Transverse colon (tissue), 4 donors: ENCODE measurements at regions not wholly inside any gene's neighbourhood (a gene's known extent, or its start where the extent isn't known, plus 50 kb on each side); places are given as distances from the start of the nearest gene placed in this dataset.
"Not testable (repeated sequence)": the region's sequence is repeated elsewhere in the genome, so short reads cannot be mapped to it uniquely, and the experiment has no call there.

Experiments
- DNase-seq: peaks from one replicate; pipeline ENCODE4 v3.0.0-alpha.2; 2019
- H3K27ac ChIP-seq, 4 donors: fragments of 200-600 bp; sonication (generic); 2 replicates each; pipeline ENCODE4 v1.5.1; 2016 to 2018; ENCODE audit warnings: inconsistent platforms in 4 of 4
- H3K27me3 ChIP-seq: fragments of 200-600 bp; sonication (generic); 2 replicates; pipeline ENCODE4 v1.5.1; 2017; ENCODE audit warnings: inconsistent platforms
- H3K36me3 ChIP-seq, 4 donors: fragments of 200-600 bp; sonication (generic); 2 replicates each; pipeline ENCODE4 v1.5.1; 2017 to 2019; ENCODE audit warnings: inconsistent platforms in 4 of 4
- H3K4me1 ChIP-seq, 4 donors: fragments of 200-600 bp; sonication (generic); 2 replicates each; pipeline ENCODE4 v1.5.1; 2017 to 2020; ENCODE audit warnings: inconsistent platforms in 4 of 4
- H3K4me3 ChIP-seq, 4 donors: fragments of 200-600 bp; sonication (generic); 1 replicate in 1 of 4; 2 replicates in 3 of 4; pipeline versions ENCODE4 v1.5.1 to v1.6.1; 2017 to 2019; ENCODE audit warnings: inconsistent platforms in 4 of 4
- H3K9me3 ChIP-seq, 2 donors: fragments of 200-600 bp; sonication (generic); 2 replicates each; pipeline ENCODE4 v1.5.1; 2017 to 2019; ENCODE audit warnings: inconsistent platforms in 2 of 2
- EP300 ChIP-seq: sonication (generic); formaldehyde crosslinking; IDR thresholded peaks from one replicate; pipeline ENCODE4 v1.6.1; 2017; ENCODE audit warnings: antibody characterized with exemption, low read depth
- POLR2A ChIP-seq: fragments of 450-650 bp; IDR thresholded peaks from one replicate; pipeline ENCODE4 v1.6.1; 2016; ENCODE audit warnings: antibody characterized with exemption, mild to moderate bottlenecking, moderate library complexity
- POLR2AphosphoS5 ChIP-seq, 3 donors: sonication (generic); formaldehyde crosslinking; IDR thresholded peaks; one replicate each; pipeline ENCODE4 v1.6.1; 2016; ENCODE audit warnings: antibody characterized with exemption in 3 of 3
- WGBS, 2 donors: methylation state at CpG; one replicate each; pipeline ENCODE4 v1.1.5; 2018; ENCODE audit warnings: low coverage in 1 of 2; 5-methylcytosine and 5-hydroxymethylcytosine counted together
- in situ Hi-C, 4 donors: fragments of 200-750 bp; cut with MboI; loops; one replicate each; pipeline versions ENCODE4 v1.15.0 to v1.15.1; 2017; ENCODE audit warnings: low sequenced_read_pairs in 3 of 4, low pct_ligation_motif_present in 1 of 4, low pct_unique_long_range_greater_than_20kb in 1 of 4
- intact Hi-C: fragments of 100-400 bp; cut with DNase I; formaldehyde crosslinking; loops from one replicate; pipeline ENCODE4 v1.15.1; 2023; ENCODE audit warnings: low total_unique reads
- TF ChIP-seq, protein P1 (sequence below), 5 experiments: fragments of 200-600 bp in 3 of 5; fragments of 450-650 bp in 2 of 5; sonication (generic) in 3 of 5; IDR thresholded peaks; 1 replicate in 2 of 5; 2 replicates in 3 of 5; pipeline ENCODE4 v1.5.1; 2016 to 2017; ENCODE audit warnings: antibody characterized with exemption in 5 of 5, inconsistent platforms in 3 of 5, mild to moderate bottlenecking in 2 of 5, moderate library complexity in 1 of 5

DNA sequence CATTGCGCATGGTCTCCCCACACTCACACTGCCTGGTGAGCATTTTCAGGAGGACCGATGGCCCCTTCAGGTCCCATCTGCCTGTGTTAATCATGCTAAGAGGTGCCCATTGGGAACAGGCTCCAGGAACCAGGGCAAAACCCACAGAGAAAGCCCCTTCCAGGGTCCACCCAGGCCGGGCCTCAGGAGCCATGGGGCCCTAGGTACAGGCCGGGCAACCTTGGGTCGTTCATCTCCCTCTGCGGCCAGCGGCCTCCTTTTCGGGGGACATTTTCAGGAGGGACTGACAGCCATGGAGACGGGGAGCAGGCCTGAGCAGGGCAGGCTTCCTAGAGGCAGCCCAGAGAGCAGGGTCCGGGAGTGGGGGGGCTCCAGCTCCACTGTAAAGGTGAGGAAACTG lies 68.0 kb upstream of the TAMM41 start:
- Histone ChIP-seq H3K27ac (no peak overlapping the region), H3K4me1 (no peaks in the 10 kb centered on the region), H3K27me3 (no peaks in the 10 kb centered on the region), H3K9me3 (no peaks in the 10 kb centered on the region), H3K4me3 (no peak overlapping the region), H3K36me3 (no peaks in the 10 kb centered on the region)
- in situ Hi-C loops: loop anchor here in 1 of 4 donors (5.0 kb wide), 1 partner anchor 958 kb away; no protein-coding TSS in a partner anchor
- no peak for DNase-seq
- intact Hi-C loops: no loop called here
- whole genome bisulfite sequencing, 2 donors: 84% methylated on average over 10 of the region's 10 CpGs; no CpG with 5 or more reads in 1 of the 2 donors
- TF ChIP-seq POLR2A (no peak), EP300 (no peak), POLR2AphosphoS5 (IDR thresholded peaks at IDR 0.05) (no peak)
- TF ChIP-seq, protein P1, sequence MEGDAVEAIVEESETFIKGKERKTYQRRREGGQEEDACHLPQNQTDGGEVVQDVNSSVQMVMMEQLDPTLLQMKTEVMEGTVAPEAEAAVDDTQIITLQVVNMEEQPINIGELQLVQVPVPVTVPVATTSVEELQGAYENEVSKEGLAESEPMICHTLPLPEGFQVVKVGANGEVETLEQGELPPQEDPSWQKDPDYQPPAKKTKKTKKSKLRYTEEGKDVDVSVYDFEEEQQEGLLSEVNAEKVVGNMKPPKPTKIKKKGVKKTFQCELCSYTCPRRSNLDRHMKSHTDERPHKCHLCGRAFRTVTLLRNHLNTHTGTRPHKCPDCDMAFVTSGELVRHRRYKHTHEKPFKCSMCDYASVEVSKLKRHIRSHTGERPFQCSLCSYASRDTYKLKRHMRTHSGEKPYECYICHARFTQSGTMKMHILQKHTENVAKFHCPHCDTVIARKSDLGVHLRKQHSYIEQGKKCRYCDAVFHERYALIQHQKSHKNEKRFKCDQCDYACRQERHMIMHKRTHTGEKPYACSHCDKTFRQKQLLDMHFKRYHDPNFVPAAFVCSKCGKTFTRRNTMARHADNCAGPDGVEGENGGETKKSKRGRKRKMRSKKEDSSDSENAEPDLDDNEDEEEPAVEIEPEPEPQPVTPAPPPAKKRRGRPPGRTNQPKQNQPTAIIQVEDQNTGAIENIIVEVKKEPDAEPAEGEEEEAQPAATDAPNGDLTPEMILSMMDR (IDR thresholded peaks at IDR 0.05): no peak

DNA sequence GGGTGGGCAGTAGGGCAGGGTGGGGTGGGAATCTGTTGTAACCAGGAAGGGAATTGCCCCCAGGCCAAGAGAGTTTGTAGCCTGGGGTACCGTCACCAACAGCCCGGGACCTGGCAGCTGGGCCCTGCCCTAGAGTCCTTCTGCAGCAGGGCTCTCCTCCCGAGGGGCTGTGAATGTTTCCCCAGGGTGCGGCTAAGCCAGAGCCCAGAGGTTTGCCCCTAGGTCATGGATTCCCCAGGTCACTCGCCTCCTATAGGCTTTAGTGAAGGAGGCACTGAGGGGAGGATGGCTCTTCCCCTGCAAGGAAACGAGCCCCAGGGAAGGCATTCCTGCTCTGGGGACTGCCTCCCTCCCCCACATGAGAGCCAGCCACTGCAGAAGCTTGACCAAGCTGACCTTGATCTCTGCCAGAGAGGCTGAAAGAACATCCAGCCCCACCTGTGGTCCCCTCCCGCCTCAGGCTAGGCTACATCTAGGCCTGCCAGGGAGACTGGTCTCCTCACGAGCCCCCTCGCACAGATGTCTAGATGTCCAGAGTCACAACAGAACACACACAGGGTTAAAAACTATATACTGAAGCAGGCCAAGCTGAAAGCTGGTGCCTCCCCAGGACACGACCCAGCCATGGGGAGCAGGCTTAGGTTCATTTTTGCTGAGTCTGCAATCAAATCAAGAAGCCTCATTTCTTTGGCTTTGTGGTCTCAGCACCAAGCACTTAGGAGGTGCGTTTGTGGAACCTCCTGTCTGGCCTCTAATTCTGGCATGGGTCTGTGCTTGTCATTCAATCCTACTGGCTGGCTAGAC lies 69.1 kb upstream of the TAMM41 start:
- 50 to 75% methylated on average over 1 to 11 of the region's 11 CpGs for WGBS, 2 donors
- TF ChIP-seq POLR2AphosphoS5 (IDR thresholded peaks at IDR 0.05): no peak
- no peak for TF ChIP-seq POLR2A
- TF ChIP-seq EP300: no peak
- TF ChIP-seq, protein P1 (IDR thresholded peaks at IDR 0.05): no peak
- in situ Hi-C loops: no loop called here

DNA sequence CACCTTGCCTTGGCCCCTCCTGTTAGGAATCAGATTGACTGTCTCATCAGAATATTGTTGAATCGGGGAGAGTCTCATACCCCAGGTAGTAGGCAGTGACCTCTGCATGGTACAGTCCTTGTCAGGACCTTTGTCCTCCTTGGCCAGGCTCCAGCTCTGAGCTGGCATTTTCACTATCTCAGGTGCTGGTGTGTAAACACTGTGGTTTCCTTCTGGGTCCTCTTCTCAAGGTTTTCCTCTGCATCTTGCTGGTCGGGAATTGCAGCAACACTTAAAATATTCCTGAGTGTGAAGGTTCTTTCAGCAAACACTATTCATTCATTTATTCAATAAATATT lies 69.7 kb upstream of the TAMM41 start:
- H3K4me3 ChIP-seq, H3K36me3 ChIP-seq, intact Hi-C loops, H3K27ac ChIP-seq, H3K27me3 ChIP-seq, H3K9me3 ChIP-seq, H3K4me1 ChIP-seq, DNase-seq, in situ Hi-C loops: not testable (repeated sequence)
- 40 to 67% methylated on average over 1 to 2 of the region's 2 CpGs for WGBS, 2 donors

More for the DNA sequence above, 69.1 kb upstream of the TAMM41 start:
- Histone ChIP-seq H3K36me3 (no peaks in the 10 kb centered on the region), H3K9me3 (no peaks in the 10 kb centered on the region), H3K4me3 (no peak overlapping the region), H3K4me1 (no peaks in the 10 kb centered on the region), H3K27me3 (no peaks in the 10 kb centered on the region), H3K27ac (no peak overlapping the region)
- intact Hi-C loops: no loop called here
- DNase-seq: no peak

DNA sequence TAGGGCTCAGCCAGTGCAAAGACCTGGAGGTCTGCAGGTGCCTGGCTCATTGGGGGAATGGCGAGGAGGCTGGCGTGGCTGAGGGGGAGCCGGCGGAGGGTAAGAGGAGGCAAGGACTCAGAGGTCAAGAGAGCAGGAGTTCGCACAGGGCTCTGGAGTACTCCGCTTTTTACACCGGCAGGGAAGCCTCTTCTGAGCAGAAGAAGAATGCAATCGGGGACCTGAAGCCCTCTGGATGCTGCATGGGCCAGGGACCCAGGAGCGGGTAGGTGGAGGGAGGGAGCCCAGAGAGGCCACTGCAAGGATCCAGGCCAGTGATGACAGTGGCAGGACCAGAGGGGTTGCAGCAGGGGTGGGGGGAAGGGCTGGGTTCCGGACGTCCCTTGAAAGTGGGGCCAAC lies 70.4 kb upstream of the TAMM41 start:
- intact Hi-C loops: no loop called here
- no peaks in the 10 kb centered on the region for H3K9me3 ChIP-seq
- 85 to 94% methylated on average over 5 to 11 of the region's 11 CpGs for WGBS, 2 donors
- no peaks in the 10 kb centered on the region for H3K27me3 ChIP-seq
- H3K4me3 ChIP-seq: no peak overlapping the region
- H3K4me1 ChIP-seq: no peaks in the 10 kb centered on the region
- H3K27ac ChIP-seq: no peak overlapping the region
- in situ Hi-C loops: no loop called here
- no peaks in the 10 kb centered on the region for H3K36me3 ChIP-seq
- TF ChIP-seq POLR2A (no peak), POLR2AphosphoS5 (IDR thresholded peaks at IDR 0.05) (no peak), EP300 (no peak)
- TF ChIP-seq, protein P1 (IDR thresholded peaks at IDR 0.05): no peak
- DNase-seq: no peak

DNA sequence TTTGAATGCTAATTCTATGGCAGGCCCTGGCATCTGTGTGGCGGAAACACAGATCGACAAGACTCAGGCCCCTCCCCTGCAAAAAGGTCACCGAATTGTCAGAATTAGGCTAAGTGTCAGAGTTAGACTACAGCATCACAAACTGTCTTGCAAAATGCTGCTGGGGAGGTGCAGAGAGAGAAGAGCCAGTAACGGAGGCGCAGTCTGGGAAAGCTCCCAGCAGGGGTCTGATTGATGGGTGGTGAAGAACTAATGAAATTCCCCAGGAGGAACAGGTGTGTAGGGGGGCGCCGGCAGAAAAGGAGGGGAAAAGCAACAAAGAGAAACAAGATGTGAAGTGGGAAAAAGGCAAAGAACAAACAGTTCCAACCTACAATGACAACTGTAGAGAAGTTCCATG lies 72.7 kb upstream of the TAMM41 start:
- in situ Hi-C loops: no loop called here
- H3K27ac ChIP-seq: no peak overlapping the region
- TF ChIP-seq POLR2A (no peak), POLR2AphosphoS5 (IDR thresholded peaks at IDR 0.05) (no peak), EP300 (no peak)
- TF ChIP-seq, protein P1 (IDR thresholded peaks at IDR 0.05): no peak
- no peaks in the 10 kb centered on the region for H3K4me1 ChIP-seq
- 56 to 62% methylated on average over 7 of the region's 7 CpGs for WGBS, 2 donors
- no peak for DNase-seq
- H3K36me3 ChIP-seq: no peaks in the 10 kb centered on the region
- H3K4me3 ChIP-seq: no peak overlapping the region
- H3K9me3 ChIP-seq: no peaks in the 10 kb centered on the region
- H3K27me3 ChIP-seq: no peaks in the 10 kb centered on the region
- intact Hi-C loops: no loop called here
